Skin epidermis (tissue), 12 donors: ENCODE measurements at regions not wholly inside any gene's neighbourhood (a gene's known extent, or its start where the extent isn't known, plus 50 kb on each side); places are given as distances from the start of the nearest gene placed in this dataset.

Experiments
- H3K27ac ChIP-seq, 21 experiments: fragments of 200-600 bp; sonication (generic) in 11 of 21; one replicate each; pipeline ENCODE4 v1.5.0; 2020; ENCODE audit warnings: mild to moderate bottlenecking in 3 of 21, inconsistent platforms in 2 of 21, moderate library complexity in 2 of 21
- H3K4me3 ChIP-seq, 7 experiments: fragments of 200-600 bp; sonication (generic) in 2 of 7; one replicate each; pipeline ENCODE4 v1.5.0; 2020; ENCODE audit warnings: inconsistent platforms in 2 of 7, mild to moderate bottlenecking in 2 of 7, moderate library complexity in 1 of 7

DNA sequence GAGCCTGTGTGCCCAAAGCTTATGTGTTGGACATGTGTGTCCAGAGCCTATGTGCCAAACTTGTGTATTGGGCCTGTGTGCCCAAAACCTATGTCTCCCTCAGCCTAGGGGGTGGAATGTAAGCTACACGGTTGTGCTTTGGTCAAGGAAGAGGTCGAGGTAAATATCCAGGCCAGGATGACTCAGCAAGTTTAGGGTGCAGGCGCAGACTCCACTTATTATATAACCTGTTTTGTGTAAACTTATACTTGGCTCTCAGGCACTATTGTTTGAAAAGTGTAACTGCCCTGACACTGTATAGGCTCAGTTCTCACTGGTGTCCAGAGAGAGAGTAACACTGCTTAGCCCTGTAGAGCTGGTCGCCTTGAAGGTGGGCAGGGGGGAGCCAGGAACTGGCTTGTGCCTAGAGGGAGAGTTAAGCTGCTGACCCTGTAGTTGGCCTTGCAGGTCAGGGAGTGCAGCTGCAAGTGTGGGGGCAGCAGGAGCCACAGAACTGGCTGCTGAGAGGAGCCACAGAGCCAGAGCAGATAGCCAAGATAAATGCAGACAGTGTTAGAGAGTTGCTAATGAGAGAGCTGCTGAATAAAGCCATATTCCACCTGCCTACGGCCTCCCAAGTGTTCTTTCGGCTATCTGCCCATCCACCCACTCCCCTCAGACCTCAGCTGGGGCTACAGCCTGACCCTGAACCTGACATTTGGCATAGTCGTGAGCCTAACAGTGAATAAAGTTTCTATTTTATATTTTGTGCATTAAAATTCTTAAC is 517.2 kb upstream of the SLITRK1 start:
- H3K4me3 ChIP-seq, result no peak overlapping the region

DNA sequence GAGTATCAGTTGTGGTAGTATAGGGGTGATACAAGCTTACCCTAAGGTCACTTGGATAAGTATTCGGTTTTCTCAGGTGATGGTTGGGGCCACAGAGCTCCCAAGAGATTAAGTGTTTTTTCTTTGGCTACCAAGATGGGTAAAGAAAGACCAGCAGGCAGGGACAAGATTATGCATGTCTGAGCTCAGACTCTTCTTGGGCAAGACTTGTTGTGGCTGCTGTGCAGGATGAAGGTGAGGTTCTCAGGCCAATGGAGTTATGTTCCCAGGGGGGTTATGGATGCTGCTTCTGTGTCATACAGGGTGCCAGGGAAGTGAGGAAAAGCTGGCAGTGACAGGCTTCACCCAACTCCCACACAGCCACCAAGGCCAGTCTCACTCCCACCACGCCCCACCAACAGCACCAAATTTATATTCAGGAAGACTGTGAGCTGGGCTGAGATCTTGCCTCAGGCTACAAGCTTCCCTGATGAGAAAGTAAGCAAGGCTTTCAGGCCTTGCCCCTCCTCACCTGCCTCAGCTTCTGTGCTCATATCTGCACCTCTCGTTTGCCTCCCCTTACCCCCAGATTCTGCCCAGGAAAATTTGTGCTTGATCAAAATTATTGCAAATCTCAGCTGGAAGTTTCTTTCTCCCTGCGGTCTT is 511.8 kb upstream of the SLITRK1 start:
- Histone ChIP-seq H3K4me3 (no peak overlapping the region), H3K27ac (no peak overlapping the region)

More for the DNA sequence above, 517.2 kb upstream of the SLITRK1 start:
- H3K27ac ChIP-seq, result peak overlapping the region in 1 of 21 experiments; percentile 37

DNA sequence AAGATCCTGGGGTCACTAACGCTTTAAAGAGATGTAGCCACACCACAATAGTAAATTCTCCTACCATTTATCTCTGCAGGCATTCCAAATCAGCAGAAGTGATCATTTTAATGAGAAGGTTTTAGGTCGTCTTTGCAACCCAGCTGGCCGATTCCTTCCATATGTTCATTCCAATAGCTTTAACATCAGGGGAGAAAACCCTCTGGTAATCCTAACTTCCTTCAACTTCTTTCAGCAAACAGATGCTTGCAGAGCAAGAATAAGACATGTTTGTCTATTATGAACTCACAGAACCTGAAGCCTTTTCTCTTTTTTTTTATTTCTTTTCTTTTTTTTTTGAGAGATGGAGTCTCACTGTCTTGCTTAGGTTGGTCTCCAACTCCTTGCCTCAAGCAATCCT is 498.6 kb upstream of the SLITRK1 start:
- H3K4me3 ChIP-seq, result no peak overlapping the region
- H3K27ac ChIP-seq, result no peak overlapping the region

DNA sequence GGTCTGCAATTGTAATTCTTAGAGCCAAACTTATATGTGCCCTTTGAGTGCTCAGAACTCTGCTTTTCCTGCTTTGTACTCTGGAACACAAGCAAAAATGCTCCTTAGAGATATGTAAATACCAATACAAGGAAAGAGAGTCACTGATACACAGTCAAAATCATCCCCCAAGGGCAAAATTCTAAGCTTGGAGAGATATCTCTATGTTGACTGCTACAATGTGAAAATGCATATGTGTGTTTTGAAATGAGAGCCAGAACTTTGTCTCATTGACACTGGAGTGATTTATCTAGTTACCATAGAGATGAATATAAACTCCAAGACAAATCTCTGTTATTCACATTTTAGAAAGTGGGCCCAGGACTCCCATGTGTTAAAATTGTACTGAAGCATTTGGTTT is 494.8 kb upstream of the SLITRK1 start:
- Histone ChIP-seq H3K27ac (no peak overlapping the region), H3K4me3 (no peak overlapping the region)

DNA sequence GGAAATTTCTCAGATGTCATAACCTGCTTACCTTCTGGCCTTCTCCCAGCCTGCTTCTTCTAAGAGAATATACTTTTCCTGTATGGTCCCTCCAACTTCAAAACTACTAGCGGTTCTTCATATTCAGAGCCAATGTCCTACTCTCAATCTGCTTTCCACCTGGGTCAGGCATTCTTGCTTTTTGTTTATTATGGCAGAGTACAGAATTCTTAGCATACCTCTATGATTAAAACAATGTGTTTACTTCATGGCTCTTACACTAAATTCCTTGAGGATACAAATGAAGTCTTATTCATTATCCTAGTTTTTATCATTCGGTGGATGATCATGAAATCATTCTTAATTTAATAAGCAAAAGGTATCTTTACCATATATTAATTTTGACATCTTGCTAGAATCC is 484.2 kb upstream of the SLITRK1 start:
- H3K27ac ChIP-seq, result no peak overlapping the region

DNA sequence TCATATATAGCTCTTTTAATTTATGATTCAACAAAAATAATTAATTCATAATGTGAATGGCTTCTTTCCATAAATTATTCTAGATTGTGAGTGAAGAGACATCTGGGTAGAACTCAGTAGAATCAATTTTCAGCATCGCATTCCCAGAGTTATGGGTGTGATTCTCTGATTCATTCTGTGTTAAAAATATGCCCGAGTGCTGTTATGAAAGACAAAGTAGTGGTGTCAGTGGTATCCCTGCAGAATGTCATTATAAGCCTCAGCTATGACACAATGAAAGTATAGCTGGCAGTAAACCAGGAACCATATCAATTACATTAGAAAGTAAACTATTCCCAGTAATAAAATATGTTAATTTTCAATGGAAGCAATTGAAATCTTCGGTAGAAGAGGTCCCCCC is 480.5 kb upstream of the SLITRK1 start:
- H3K27ac ChIP-seq, result no peak overlapping the region
- H3K4me3 ChIP-seq, result no peak overlapping the region

More for the DNA sequence above, 484.2 kb upstream of the SLITRK1 start:
- no peak overlapping the region for H3K4me3 ChIP-seq

DNA sequence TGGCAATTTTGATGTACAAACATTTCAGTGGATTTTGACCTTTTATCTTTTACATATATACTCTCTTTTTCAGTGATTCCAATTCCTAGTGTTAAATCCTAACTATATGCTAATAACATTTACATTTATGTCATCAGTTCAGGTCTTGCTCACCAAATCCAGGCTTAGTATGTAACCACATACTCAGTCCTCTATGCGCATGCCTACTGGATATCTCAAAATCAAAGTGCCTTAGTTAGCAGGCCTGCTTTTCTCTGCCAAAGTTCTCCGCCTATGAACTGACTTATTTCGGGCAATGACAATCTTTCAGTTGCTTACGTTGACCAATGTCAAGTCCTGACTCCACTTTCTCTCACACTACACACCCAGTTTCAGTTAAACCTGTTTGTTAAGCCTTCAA is 478.5 kb upstream of the SLITRK1 start:
- Histone ChIP-seq H3K4me3 (no peak overlapping the region), H3K27ac (no peak overlapping the region)

DNA sequence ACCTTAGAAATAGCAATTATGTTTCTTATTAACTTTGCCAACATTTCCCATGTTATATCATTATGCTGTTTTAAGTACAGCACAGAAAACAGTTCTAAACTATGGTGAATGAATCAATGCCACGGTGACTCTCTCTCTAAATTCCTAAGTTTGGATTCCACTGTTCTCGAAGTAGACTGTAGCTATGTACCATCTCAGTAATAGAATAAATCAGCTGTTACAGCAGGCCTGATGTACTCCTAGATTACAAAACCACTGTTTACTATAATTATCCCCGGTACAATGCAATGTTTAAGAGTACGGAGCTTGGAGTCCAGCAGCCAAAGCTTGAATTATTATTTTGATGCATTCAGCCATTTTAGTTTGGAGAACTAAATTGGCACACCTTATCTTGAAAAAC is 476.3 kb upstream of the SLITRK1 start:
- Histone ChIP-seq H3K4me3 (no peak overlapping the region), H3K27ac (no peak overlapping the region)

DNA sequence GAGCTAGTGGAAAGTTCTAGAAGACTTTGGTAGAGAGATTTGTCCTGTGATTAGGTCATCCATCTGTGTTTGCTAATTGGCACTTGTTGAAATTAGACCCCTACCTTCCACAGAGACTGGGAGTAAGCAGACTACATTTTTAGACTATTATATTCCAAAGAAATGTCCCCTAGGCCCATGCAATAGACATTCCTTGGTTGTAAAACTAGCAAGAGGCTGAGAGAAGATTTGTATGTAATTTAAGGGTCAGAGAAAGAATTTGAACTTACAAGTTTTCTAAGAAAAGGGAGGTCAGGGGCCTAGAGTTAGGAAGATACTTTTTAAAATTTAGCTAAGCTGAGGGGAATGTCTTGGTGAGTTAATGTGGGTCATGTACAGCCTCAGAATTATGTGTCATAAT is 470.7 kb upstream of the SLITRK1 start:
- Histone ChIP-seq H3K27ac (no peak overlapping the region), H3K4me3 (no peak overlapping the region)

DNA sequence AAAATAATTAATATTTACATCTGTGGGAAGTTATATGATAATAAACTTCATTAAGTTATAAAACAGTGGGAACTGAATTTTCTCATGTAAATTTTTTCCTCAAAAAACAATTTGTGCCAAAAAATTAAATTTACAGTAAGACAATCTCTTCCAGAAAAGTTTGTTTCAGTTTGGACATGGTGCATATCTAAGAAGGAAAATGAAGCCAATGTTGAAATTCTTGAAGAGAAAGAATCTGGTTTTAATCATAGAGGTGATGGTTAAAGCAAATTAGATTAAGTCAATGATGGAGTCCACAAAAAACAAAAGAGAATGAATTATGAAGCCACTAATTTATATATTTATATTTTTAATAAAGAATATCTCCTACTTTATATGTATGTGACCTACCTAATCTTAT is 457.2 kb upstream of the SLITRK1 start:
- no peak overlapping the region for H3K4me3 ChIP-seq

DNA sequence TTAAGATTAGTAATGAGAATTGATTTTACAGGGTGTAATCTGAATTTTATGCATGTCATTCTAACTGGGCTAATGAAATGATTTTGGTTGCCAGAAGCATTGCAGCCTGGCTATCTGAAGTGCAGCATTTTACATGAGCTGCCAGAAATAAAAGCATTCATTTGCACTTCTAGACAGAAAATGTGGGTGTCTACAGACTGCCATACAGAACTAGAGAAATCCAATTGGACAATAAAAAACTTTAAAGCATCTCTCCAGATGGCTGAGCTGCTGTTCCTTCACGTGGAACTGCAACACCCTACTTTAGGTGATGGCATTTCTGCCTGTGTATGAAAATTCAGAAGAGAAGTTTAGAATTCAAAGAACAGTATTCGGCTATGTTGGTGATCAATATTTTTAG is 450.1 kb upstream of the SLITRK1 start:
- Histone ChIP-seq H3K4me3 (no peak overlapping the region), H3K27ac (no peak overlapping the region)

More for the DNA sequence above, 457.2 kb upstream of the SLITRK1 start:
- H3K27ac ChIP-seq, result no peak overlapping the region

DNA sequence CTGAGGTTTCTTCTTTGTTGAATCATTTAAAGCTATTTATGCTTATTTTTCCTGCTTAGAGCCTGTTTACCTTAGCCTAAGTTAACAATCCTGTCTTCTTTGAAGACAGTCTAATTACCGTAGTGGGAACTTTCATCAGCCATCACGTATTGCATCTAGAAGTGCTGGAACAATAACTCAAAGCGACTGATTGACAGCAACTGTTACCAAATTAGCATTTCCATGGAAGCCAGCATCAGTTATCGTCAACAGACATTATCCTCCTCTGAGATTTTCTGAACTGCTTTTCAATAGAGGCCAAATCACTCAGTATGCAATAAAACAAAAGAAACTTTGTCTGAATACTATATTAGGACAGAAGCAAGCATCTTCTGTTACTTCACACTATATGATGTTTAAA is 433.3 kb upstream of the SLITRK1 start:
- Histone ChIP-seq H3K4me3 (no peak overlapping the region), H3K27ac (no peak overlapping the region)

DNA sequence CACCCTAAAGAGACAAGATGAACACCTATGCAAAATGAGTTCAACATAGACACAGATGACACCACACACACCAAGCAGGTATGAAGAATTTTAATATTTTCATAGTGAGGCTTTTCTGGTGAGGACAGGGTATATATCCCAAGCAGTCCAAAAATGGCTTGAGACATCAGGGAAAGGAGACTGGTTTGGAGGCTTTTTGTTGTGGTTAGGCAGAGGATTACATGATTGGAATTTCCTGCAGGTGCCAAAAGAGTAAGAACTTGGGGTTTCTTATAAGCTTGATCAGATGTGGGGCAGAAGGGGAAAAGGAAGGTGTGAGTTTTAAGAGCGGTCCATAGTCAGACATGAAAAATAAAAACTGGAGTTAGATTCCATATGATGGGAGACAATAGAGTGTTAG is 420.8 kb upstream of the SLITRK1 start:
- Histone ChIP-seq H3K27ac (no peak overlapping the region), H3K4me3 (no peak overlapping the region)

DNA sequence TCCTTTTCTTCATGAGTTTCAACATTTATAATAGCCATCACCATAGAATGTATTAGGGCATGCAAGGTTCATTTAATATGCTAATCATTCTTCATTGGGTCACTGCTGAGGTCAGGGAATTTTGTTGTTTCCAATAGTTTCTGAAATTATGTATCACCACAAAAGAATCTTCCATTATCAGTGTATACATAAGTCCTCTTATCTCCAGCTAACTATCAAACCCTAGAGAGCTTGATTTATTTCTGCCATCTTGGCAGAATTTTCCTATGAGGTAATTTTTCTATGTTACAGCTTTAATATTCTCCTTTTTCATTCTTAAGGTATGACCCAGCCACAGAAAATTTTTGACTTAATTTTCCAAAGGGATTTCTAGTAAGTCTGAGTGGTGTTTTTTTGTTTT is 415.0 kb upstream of the SLITRK1 start:
- H3K4me3 ChIP-seq, result no peak overlapping the region
- H3K27ac ChIP-seq, result no peak overlapping the region

DNA sequence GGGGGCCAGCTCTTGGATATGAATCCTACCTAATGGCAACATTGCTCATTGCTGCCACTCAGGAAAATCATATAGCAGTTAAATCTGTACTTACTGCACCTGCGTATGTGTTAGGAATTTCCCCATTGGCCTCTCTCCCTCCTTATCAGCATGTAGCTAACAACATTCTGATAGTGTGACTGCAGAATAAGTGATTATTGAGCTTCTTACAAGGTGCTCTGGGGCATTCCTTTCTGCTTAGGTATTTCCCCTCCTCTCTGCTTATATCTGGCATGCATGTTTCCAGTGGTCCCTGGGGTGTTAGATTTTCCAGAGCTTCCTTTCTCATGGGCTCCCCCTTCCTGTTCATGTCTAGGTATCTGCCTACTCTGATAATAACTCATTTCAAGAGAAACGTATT is 414.1 kb upstream of the SLITRK1 start:
- Histone ChIP-seq H3K27ac (no peak overlapping the region), H3K4me3 (no peak overlapping the region)

DNA sequence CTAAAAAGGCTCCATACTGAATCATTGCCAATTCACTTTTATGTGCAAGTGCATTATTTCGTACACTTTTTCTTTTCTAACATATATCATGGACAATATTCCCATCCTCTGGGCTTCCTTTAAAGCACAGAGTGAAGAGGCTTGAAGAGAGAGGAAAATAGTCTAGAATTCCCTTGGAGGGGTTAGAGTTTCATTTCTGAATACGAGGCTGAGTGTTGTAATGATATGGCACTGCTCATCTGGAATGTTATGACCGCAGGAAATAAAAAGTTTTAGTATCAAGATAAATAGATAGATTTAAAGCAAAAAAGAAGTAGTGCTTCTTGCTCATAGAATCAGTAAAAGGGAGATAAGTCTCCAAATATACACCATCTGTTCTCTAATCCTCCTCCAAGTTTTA is 412.3 kb upstream of the SLITRK1 start:
- no peak overlapping the region for H3K27ac ChIP-seq
- H3K4me3 ChIP-seq, result no peak overlapping the region

DNA sequence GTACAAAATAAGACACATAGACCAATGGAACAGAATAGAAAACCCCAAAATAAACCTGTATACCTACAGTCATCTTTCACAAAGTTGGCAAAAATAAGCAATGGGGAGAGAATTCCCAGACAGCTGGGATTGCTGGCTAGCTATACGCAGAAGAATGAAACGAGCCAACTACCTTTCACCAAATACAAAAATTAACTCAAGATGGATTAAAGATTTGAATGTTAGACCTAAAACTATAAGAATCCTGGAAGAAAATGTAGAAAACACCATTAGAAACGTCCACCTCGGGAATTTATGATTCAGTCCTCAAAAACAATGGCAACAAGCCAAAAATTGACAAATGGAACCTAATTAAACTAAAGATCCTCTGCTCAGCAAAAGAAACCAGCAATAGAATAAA is 408.1 kb upstream of the SLITRK1 start:
- H3K27ac ChIP-seq, result no peak overlapping the region
- no peak overlapping the region for H3K4me3 ChIP-seq

DNA sequence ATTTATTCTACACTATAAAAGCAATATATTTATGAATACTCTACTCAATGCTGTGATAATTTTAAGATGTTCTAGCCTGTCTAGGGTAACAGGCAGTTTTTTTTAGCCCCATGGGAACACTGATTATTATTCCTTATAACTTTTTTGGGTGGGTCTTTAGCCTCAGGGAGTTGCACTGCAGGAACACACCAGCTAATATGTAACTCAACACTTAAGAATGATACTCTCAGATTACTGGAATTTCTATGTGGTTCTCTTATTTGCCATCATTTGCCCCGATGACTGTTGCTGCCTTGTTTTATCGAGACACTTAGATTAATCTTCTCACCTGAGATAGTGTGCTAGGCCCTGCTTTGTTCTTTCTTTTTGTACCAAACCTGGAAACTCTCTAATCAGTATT is 396.9 kb upstream of the SLITRK1 start:
- Histone ChIP-seq H3K27ac (no peak overlapping the region), H3K4me3 (no peak overlapping the region)

DNA sequence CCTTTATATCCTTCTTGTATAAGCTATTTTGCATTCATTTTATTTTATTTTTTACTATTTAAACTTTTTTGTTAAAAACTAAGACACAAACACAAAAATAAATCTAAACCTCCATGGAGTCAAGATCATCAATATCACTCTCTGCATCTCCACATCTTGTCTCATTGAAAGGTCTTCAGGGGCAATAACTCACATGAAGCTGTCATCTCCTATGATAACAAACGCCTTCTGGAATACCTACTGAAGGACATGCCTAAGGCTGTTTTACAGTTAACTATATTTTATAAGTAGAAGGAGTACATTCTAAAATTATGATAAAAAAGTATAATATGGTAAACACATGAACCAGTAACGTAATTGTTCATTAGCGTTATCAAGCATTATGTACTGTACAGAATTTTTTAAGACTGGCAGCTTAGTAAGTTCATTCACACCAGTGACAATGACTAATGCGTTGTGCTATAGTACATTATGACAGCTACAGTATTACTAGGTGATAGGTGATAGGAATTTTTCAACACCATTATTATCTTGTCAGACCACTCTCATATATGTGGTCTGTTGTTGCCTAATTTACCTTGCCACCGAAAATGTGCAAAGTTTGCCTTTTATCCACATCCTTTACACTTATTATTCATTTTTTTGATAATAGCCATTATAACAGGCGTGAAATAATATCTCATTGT is 390.7 kb upstream of the SLITRK1 start:
- Histone ChIP-seq H3K4me3 (no peak overlapping the region), H3K27ac (no peak overlapping the region)

DNA sequence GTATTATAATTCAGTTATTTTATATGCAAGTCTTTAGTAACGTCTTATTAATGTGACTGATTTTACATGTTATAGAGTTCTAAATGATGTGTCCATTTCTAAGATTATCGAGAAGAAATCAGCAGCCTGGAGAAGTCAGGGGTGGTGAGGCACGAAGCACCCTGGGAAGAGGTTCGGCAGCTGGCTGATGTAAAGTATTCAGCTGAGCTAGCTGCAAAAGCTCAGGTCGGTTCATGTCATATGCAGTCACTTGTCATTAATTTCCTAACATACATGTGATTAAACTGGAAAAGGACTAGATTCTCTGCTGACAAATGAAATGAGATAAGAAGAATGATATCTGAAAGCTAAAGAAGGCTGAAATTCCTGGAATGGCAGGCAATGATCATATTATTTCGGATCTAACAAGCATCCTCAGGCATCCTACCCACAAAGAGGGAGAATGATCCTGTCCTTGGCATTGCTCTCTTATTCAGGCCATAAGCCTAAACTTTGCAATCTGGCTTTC is 383.0 kb upstream of the SLITRK1 start:
- no peak overlapping the region for H3K27ac ChIP-seq

More for the DNA sequence above, 383.0 kb upstream of the SLITRK1 start:
- no peak overlapping the region for H3K4me3 ChIP-seq
